Tibial artery (tissue), 4 donors: ENCODE measurements at regions not wholly inside any gene's neighbourhood (a gene's known extent, or its start where the extent isn't known, plus 50 kb on each side); places are given as distances from the start of the nearest gene placed in this dataset.

ENCODE experiments used
- DNase-seq, 2 donors: peaks; one replicate each; pipeline ENCODE4 v3.0.0-alpha.2; 2019
- H3K27ac ChIP-seq, 2 donors: fragments of 200-600 bp; sonication (generic) in 1 of 2; 1 replicate in 1 of 2; 2 replicates in 1 of 2; pipeline ENCODE4 v1.5.1; 2018 to 2019; ENCODE audit warnings: mild to moderate bottlenecking in 1 of 2
- H3K27me3 ChIP-seq, 2 donors: fragments of 200-600 bp; sonication (generic) in 1 of 2; one replicate each; pipeline versions ENCODE4 v1.5.1 to v1.6.0; 2016 to 2019
- H3K36me3 ChIP-seq, 3 donors: fragments of 200-600 bp; sonication (generic) in 2 of 3; one replicate each; pipeline ENCODE4 v1.5.1; 2016 to 2019; ENCODE audit warnings: mild to moderate bottlenecking in 2 of 3
- H3K4me1 ChIP-seq, 4 donors: fragments of 200-600 bp; sonication (generic) in 2 of 4; 1 replicate in 3 of 4; 2 replicates in 1 of 4; pipeline ENCODE4 v1.5.1; 2016 to 2019
- H3K4me3 ChIP-seq, 2 donors: fragments of 200-600 bp; sonication (generic) in 1 of 2; 1 replicate in 1 of 2; 2 replicates in 1 of 2; pipeline ENCODE4 v1.5.1; 2018 to 2019; ENCODE audit warnings: mild to moderate bottlenecking in 2 of 2
- H3K9me3 ChIP-seq, 3 donors: fragments of 200-600 bp; sonication (generic) in 1 of 3; one replicate each; pipeline ENCODE4 v1.5.1; 2016 to 2019
- intact Hi-C: fragments of 100-400 bp; cut with DNase I; formaldehyde crosslinking; loops from one replicate; pipeline ENCODE4 v1.15.0; 2023; ENCODE audit warnings: low total_unique reads
- TF ChIP-seq, protein P1 (sequence below), 2 experiments: fragments of 200-600 bp in 1 of 2; fragments of 450-650 bp in 1 of 2; IDR thresholded peaks; one replicate each; pipeline ENCODE4 v1.5.1; 2017 to 2019; ENCODE audit warnings: antibody characterized with exemption in 2 of 2, mild to moderate bottlenecking in 1 of 2, moderate library complexity in 1 of 2

DNA sequence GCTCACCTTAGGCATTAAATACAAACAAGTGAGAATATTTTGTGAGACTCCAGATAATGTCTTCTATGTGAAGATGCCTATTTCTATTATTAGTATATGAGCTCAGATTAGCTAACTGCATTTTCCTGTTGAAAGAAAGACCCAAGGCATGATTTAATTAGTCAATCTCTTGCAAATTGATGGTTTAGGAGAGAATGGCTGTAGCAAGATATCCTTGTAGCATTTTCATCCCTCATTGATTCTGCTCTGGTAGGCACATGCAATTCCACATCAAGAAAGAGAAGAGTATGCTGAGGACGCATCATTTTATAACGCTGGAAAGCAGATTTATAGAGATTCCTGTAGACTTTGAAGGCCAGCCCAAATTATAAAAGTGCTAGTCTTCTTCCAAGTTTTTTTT lies 332.0 kb downstream of the SOX11 start:
- no peak for DNase-seq
- intact Hi-C loops, result no loop called here
- Histone ChIP-seq H3K27me3 (no peaks in the 10 kb centered on the region), H3K4me1 (no peaks in the 10 kb centered on the region), H3K27ac (no peak overlapping the region), H3K36me3 (no peaks in the 10 kb centered on the region), H3K9me3 (no peaks in the 10 kb centered on the region), H3K4me3 (no peak overlapping the region)
- TF ChIP-seq, protein P1, sequence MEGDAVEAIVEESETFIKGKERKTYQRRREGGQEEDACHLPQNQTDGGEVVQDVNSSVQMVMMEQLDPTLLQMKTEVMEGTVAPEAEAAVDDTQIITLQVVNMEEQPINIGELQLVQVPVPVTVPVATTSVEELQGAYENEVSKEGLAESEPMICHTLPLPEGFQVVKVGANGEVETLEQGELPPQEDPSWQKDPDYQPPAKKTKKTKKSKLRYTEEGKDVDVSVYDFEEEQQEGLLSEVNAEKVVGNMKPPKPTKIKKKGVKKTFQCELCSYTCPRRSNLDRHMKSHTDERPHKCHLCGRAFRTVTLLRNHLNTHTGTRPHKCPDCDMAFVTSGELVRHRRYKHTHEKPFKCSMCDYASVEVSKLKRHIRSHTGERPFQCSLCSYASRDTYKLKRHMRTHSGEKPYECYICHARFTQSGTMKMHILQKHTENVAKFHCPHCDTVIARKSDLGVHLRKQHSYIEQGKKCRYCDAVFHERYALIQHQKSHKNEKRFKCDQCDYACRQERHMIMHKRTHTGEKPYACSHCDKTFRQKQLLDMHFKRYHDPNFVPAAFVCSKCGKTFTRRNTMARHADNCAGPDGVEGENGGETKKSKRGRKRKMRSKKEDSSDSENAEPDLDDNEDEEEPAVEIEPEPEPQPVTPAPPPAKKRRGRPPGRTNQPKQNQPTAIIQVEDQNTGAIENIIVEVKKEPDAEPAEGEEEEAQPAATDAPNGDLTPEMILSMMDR (IDR thresholded peaks at IDR 0.05), result no peak

DNA sequence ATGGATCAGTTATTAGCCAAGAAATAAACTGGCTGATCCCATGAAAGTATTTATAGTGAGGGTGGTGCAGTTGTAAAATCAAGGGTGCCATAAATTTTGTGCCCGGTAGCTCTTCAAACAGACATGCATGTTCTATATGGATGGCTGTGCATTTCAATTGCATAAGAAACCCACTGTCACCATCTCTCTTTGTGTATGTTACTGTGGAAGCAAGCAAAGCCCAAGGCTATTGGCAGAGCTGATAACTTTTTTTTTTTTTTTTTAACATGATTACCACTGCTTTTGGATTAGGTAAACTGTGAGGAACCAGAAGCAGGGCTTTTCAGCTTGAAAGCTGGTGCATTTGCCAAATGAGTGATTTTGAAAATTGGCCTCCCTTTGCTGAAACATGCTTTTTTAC lies 332.6 kb downstream of the SOX11 start:
- intact Hi-C loops, result no loop called here
- H3K27ac ChIP-seq, result no peak overlapping the region
- H3K27me3 ChIP-seq, result no peaks in the 10 kb centered on the region
- TF ChIP-seq, protein P1 (IDR thresholded peaks at IDR 0.05), result no peak
- H3K4me3 ChIP-seq, result no peak overlapping the region
- no peaks in the 10 kb centered on the region for H3K9me3 ChIP-seq
- H3K4me1 ChIP-seq, result no peaks in the 10 kb centered on the region
- DNase-seq, result no peak
- H3K36me3 ChIP-seq, result no peaks in the 10 kb centered on the region

DNA sequence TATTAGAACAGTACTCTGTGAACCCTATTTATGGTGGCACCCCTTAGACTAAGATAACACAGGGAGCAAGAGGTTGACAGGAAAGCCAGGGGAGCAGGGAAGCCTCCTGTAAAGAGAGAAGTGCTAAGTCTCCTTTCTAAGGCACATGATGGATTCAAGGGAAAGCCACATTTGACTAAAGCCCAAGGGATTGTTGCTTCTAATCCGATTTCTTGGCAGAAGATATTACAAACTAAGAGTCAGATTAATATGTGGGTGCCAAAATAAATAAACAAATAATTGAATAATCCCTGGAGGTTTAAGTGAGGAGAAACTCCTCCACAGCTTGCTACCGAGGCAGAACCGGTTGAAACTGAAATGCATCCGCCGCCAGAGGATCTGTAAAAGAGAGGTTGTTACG lies 333.2 kb downstream of the SOX11 start:
- H3K4me1 ChIP-seq, result no peaks in the 10 kb centered on the region
- no peak overlapping the region for H3K27ac ChIP-seq
- no peak for DNase-seq
- no peaks in the 10 kb centered on the region for H3K9me3 ChIP-seq
- no peaks in the 10 kb centered on the region for H3K27me3 ChIP-seq
- intact Hi-C loops, result no loop called here
- no peaks in the 10 kb centered on the region for H3K36me3 ChIP-seq
- TF ChIP-seq, protein P1 (IDR thresholded peaks at IDR 0.05), result no peak
- H3K4me3 ChIP-seq, result no peak overlapping the region

DNA sequence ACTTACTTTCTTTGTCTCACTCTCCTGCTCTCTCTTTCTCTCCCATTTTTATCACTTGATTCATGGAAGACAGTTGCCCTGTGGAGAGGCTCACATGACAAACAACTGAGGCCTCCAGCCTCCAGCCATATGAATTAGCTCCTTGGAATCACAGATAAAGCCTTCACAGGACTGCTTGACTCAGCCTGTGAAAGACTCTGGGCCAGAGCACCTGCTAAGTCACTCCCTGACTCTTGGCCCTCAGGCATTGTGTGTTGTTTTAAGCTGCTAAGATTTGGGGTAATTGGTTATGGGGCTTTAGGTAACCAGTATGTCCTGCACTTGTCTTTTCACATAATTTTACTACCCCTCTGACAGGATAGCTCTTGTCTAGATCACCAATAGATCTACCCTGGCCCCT lies 334.9 kb downstream of the SOX11 start:
- Histone ChIP-seq H3K9me3 (no peaks in the 10 kb centered on the region), H3K4me1 (no peaks in the 10 kb centered on the region), H3K27ac (no peak overlapping the region), H3K4me3 (no peak overlapping the region), H3K27me3 (no peaks in the 10 kb centered on the region), H3K36me3 (no peaks in the 10 kb centered on the region)
- TF ChIP-seq, protein P1 (IDR thresholded peaks at IDR 0.05), result no peak
- intact Hi-C loops, result no loop called here
- no peak for DNase-seq

DNA sequence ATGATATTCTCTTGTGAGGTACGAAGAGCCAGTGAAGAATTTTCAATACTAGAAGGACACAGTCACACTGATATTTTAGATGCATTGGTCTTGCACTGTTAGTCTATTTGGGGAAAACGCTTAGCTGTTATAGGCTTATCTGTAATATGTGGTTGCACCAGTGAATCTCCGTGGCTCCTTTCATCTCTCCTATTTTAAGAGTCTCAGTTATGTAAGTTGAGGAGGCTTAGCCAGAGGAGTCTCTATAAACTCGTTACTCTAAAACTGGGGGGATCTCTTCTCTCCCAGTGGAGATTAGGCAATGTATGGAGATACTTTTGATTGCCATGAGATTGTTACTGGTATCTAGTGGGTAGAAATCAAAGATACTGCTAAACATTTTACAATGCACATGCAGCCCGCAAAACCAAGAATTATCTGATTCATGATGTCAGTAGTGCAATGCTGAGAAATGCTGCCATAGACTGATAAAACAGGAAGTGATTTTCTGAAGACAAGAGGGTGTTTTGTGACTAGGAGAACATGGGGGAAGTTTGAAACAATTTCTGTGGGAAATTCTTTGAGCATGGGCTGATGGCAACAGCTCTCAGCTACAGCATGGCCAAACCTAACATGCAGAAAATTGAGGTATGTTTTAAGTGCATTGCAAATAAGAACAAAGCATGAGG lies 339.1 kb downstream of the SOX11 start:
- TF ChIP-seq, protein P1 (IDR thresholded peaks at IDR 0.05), result no peak
- H3K36me3 ChIP-seq, result no peaks in the 10 kb centered on the region
- intact Hi-C loops, result no loop called here

DNA sequence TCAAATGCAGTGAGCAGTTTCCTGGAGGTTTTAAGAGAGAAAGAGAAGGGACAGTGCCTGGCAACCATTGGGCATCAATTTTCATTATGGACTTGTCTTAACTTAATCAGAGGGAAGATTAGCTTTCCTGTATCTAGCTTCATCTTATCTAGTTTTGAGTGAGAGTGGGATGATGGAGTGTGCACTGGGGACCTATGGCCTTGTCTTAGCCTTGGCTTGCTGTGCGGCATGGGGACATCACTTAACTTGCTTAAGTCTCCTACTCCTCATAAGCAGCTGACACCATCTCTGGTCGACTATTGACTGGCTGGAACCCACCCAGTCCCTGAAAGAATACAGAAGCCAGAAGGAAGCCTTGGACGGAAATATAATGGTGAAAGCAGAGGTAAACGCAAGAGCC lies 344.0 kb downstream of the SOX11 start:
- Histone ChIP-seq H3K4me3 (no peak overlapping the region), H3K27ac (no peak overlapping the region), H3K4me1 (no peaks in the 10 kb centered on the region), H3K36me3 (no peaks in the 10 kb centered on the region), H3K27me3 (no peaks in the 10 kb centered on the region), H3K9me3 (no peaks in the 10 kb centered on the region)
- DNase-seq, result no peak
- intact Hi-C loops, result no loop called here
- TF ChIP-seq, protein P1 (IDR thresholded peaks at IDR 0.05), result no peak

More for the DNA sequence above, 339.1 kb downstream of the SOX11 start:
- Histone ChIP-seq H3K4me1 (no peaks in the 10 kb centered on the region), H3K4me3 (no peak overlapping the region), H3K27ac (no peak overlapping the region), H3K9me3 (no peaks in the 10 kb centered on the region), H3K27me3 (no peaks in the 10 kb centered on the region)
- DNase-seq, result no peak
